Gastrocnemius medialis (tissue), 4 donors: ENCODE measurements at regions not wholly inside any gene's neighbourhood (a gene's known extent, or its start where the extent isn't known, plus 50 kb on each side); places are given as distances from the start of the nearest gene placed in this dataset.

ENCODE experiments used
- ATAC-seq, 2 donors: fragments of 150-250 bp; one replicate each; pipeline ENCODE4 v1.9.1; 2016
- DNase-seq, 2 donors: peaks; one replicate each; pipeline ENCODE4 v3.0.0-alpha.2; 2019
- H3K27ac ChIP-seq, 4 donors: fragments of 200-600 bp; sonication (generic); 1 replicate in 1 of 4; 2 replicates in 3 of 4; pipeline ENCODE4 v1.5.1; 2016 to 2018; ENCODE audit warnings: mild to moderate bottlenecking in 2 of 4, moderate library complexity in 1 of 4
- H3K27me3 ChIP-seq, 3 donors: fragments of 200-600 bp; sonication (generic) in 2 of 3; 1 replicate in 1 of 3; 2 replicates in 2 of 3; pipeline versions ENCODE4 v1.5.1 to v1.6.0; 2016 to 2019; ENCODE audit warnings: mild to moderate bottlenecking in 1 of 3, moderate library complexity in 1 of 3
- H3K36me3 ChIP-seq, 2 donors: fragments of 200-600 bp; sonication (generic) in 1 of 2; one replicate each; pipeline ENCODE4 v1.5.1; 2017 to 2018
- H3K4me1 ChIP-seq, 2 donors: fragments of 200-600 bp; sonication (generic) in 1 of 2; one replicate each; pipeline ENCODE4 v1.5.1; 2016 to 2017; ENCODE audit warnings: mild to moderate bottlenecking in 2 of 2
- H3K4me3 ChIP-seq, 4 donors: fragments of 200-600 bp; sonication (generic) in 3 of 4; 1 replicate in 1 of 4; 2 replicates in 3 of 4; pipeline ENCODE4 v1.5.1; 2016 to 2019; ENCODE audit warnings: mild to moderate bottlenecking in 2 of 4
- H3K9me3 ChIP-seq, 3 donors: fragments of 200-600 bp; sonication (generic) in 2 of 3; 1 replicate in 1 of 3; 2 replicates in 2 of 3; pipeline ENCODE4 v1.5.1; 2016 to 2019
- POLR2A ChIP-seq, 2 donors: fragments of 450-650 bp; IDR thresholded peaks; one replicate each; pipeline ENCODE4 v1.6.1; 2017; ENCODE audit warnings: antibody characterized with exemption in 2 of 2, mild to moderate bottlenecking in 2 of 2, moderate library complexity in 2 of 2
- in situ Hi-C, 4 donors: fragments of 200-750 bp; cut with MboI; loops; one replicate each; pipeline versions ENCODE4 v1.15.0 to v1.8.0; 2017; ENCODE audit warnings: low sequenced_read_pairs in 4 of 4
- intact Hi-C: fragments of 100-400 bp; cut with DNase I; formaldehyde crosslinking; loops from one replicate; pipeline ENCODE4 v1.15.1; 2023; ENCODE audit warnings: low total_unique reads
- TF ChIP-seq, protein P1 (sequence below), 5 experiments: fragments of 450-650 bp in 3 of 5; fragments of 200-600 bp in 2 of 5; sonication (generic) in 2 of 5; IDR thresholded peaks in 4 of 5; conservative IDR thresholded peaks in 1 of 5; 1 replicate in 4 of 5; 2 replicates in 1 of 5; pipeline ENCODE4 v1.5.1; 2016 to 2019; ENCODE audit warnings: antibody characterized with exemption in 5 of 5, mild to moderate bottlenecking in 3 of 5, moderate library complexity in 3 of 5

DNA sequence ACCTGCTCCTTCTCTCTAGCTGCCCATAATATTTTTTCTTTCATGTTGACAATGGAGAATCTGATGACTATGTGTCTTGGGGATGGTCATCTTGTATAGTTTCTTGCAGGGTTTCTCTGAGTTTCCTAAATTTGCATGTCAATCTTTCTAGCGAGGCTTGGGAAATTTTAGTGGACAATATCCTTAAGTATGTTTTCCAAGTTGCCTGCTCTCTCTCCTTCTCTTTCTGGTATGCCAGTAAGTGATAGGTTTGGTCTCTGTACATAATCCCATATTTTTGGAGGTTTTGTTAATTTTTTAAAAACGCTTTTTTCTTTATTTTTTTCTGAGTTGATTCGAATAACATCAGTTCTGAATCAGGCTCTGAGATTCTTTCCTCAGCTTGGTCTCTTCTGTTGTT lies 370.9 kb upstream of the LYPLAL1 start:
- no peaks in the 10 kb centered on the region for H3K36me3 ChIP-seq
- H3K4me1 ChIP-seq, result no peaks in the 10 kb centered on the region
- in situ Hi-C loops, result no loop called here
- TF ChIP-seq POLR2A (IDR thresholded peaks at IDR 0.05), result no peak
- TF ChIP-seq, protein P1, sequence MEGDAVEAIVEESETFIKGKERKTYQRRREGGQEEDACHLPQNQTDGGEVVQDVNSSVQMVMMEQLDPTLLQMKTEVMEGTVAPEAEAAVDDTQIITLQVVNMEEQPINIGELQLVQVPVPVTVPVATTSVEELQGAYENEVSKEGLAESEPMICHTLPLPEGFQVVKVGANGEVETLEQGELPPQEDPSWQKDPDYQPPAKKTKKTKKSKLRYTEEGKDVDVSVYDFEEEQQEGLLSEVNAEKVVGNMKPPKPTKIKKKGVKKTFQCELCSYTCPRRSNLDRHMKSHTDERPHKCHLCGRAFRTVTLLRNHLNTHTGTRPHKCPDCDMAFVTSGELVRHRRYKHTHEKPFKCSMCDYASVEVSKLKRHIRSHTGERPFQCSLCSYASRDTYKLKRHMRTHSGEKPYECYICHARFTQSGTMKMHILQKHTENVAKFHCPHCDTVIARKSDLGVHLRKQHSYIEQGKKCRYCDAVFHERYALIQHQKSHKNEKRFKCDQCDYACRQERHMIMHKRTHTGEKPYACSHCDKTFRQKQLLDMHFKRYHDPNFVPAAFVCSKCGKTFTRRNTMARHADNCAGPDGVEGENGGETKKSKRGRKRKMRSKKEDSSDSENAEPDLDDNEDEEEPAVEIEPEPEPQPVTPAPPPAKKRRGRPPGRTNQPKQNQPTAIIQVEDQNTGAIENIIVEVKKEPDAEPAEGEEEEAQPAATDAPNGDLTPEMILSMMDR (IDR thresholded peaks at IDR 0.05 in 4 of 5, conservative IDR thresholded peaks at IDR 0.05 in 1 of 5), result no peak
- no peaks in the 10 kb centered on the region for H3K27me3 ChIP-seq
- ATAC-seq (no peak), DNase-seq (no peak)
- H3K9me3 ChIP-seq, result no peaks in the 10 kb centered on the region
- no peak overlapping the region for H3K4me3 ChIP-seq
- no peak overlapping the region for H3K27ac ChIP-seq
- intact Hi-C loops, result no loop called here

DNA sequence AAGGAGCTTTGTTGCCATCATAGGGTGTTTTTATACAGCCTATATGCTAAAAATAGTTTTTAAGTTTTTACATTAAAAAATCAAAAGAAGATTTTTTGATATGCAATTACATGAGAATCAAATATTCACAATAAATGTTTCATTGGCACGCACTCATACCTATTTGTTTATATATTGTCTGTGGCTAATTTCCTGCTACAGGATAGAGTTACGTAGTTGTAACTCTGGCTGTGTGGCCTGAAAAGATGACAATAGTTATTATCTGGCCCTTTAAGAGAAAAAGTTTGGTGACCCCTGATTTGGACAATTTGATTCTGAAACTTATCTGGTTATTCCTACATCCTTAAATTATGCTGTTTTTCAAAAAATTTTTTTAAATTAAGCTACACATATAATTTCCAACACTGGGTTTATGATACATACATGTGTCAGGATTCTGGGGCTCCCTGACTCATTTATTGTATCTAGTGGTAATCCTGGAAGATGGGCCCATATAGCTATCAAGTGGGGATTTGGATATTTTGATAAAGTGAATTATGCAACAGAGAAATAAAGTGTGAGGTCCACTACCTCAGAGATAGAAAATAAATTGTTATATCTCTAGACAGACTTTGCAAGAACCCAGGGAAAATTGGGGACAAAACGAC lies 370.2 kb upstream of the LYPLAL1 start:
- H3K27me3 ChIP-seq, result no peaks in the 10 kb centered on the region
- in situ Hi-C loops (no loop called here), intact Hi-C loops (no loop called here)
- H3K4me1 ChIP-seq, result no peaks in the 10 kb centered on the region
- H3K9me3 ChIP-seq, result no peaks in the 10 kb centered on the region
- ATAC-seq (no peak), DNase-seq (no peak)
- H3K4me3 ChIP-seq, result no peak overlapping the region
- no peak overlapping the region for H3K27ac ChIP-seq
- no peaks in the 10 kb centered on the region for H3K36me3 ChIP-seq
- TF ChIP-seq POLR2A (IDR thresholded peaks at IDR 0.05), result no peak
- TF ChIP-seq, protein P1 (IDR thresholded peaks at IDR 0.05 in 4 of 5, conservative IDR thresholded peaks at IDR 0.05 in 1 of 5), result no peak

DNA sequence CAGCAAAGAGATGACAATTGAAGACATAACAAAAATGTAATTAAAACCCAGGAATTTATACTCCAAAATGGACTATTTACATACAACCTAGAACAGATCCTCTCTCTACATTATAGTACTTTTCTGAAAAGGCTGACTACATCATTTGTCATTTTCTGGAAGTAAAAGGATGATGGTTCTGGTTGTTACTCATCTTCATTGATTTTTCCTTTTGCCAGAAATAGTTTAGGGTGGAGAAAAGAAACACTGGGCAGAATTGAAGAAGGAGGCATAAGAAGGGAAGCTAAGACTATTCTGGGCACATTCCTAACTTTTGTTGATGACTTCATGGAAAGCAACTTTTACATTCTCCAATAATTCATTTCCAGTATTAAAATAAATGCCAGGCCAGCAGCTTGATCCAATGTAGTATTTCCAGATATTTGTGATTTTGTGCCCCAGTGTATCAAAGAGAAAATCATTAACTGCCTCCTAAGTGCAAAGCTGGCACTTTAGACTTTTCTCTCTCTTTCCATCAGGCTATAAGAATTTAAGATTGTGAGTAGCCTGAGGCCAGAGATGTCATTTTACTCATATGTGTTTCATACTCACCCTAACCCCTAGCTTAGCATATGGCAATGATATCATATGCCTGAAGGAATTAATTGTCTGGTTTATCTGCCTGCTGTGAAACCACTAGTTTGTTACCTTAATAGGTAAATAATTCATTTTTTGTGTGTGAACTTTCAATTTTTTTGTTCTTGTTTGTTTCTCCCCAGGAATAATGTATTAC lies 369.5 kb upstream of the LYPLAL1 start:
- Histone ChIP-seq H3K27ac (no peak overlapping the region), H3K36me3 (no peaks in the 10 kb centered on the region), H3K9me3 (no peaks in the 10 kb centered on the region), H3K4me1 (no peaks in the 10 kb centered on the region), H3K4me3 (no peak overlapping the region), H3K27me3 (no peaks in the 10 kb centered on the region)
- in situ Hi-C loops (no loop called here), intact Hi-C loops (no loop called here)
- ATAC-seq (no peak), DNase-seq (no peak)
- TF ChIP-seq POLR2A (IDR thresholded peaks at IDR 0.05), result no peak
- TF ChIP-seq, protein P1 (IDR thresholded peaks at IDR 0.05 in 4 of 5, conservative IDR thresholded peaks at IDR 0.05 in 1 of 5), result no peak

DNA sequence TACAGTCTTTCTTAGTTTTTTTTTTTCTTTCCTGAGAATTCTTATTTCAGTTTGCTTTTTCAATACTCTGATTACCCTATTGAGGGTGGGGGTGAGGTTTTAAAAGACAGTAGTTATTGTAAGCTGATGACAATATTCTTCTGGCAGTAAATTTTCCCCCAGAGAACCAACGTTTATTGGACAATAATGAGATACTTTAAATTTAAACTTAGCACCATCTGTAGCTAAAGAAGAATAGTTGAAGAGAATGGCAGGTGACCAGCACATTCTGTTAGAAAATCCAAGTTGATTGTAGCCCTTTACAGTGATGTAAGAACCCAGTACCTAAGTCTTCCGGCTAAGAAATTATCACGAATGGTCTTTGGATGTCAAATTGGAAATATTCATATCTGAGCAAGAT lies 364.6 kb upstream of the LYPLAL1 start:
- Histone ChIP-seq H3K36me3 (no peaks in the 10 kb centered on the region), H3K9me3 (no peaks in the 10 kb centered on the region), H3K27ac (no peak overlapping the region), H3K4me3 (no peak overlapping the region), H3K4me1 (no peaks in the 10 kb centered on the region), H3K27me3 (no peaks in the 10 kb centered on the region)
- in situ Hi-C loops (no loop called here), intact Hi-C loops (no loop called here)
- ATAC-seq (no peak), DNase-seq (no peak)
- TF ChIP-seq POLR2A (IDR thresholded peaks at IDR 0.05), result no peak
- TF ChIP-seq, protein P1 (IDR thresholded peaks at IDR 0.05 in 4 of 5, conservative IDR thresholded peaks at IDR 0.05 in 1 of 5), result no peak
